Spinal cord (tissue), 9 donors: ENCODE measurements at regions not wholly inside any gene's neighbourhood (a gene's known extent, or its start where the extent isn't known, plus 50 kb on each side); places are given as distances from the start of the nearest gene placed in this dataset.
A peak's percentile ranks its signal among the peaks of the same experiment; 100 is the strongest.

Experiments
- DNase-seq, 6 donors: peaks; one replicate each; pipeline versions ENCODE4 v3.0.0 to v3.0.0-alpha.2; 2013 to 2015; ENCODE audit warnings: low spot score in 6 of 6, low read depth in 4 of 6
- H3K27ac ChIP-seq: one replicate; pipeline ENCODE4 v1.5.1; 2013; ENCODE audit warnings: low read depth, low read length, control low read depth
- H3K27me3 ChIP-seq: one replicate; pipeline ENCODE4 v1.6.1; 2013; ENCODE audit warnings: low read length; ENCODE audit not compliant: control insufficient read depth, insufficient read depth
- H3K36me3 ChIP-seq: one replicate; pipeline ENCODE4 v1.6.1; 2013; ENCODE audit warnings: low read length; ENCODE audit not compliant: control insufficient read depth, insufficient read depth
- H3K4me1 ChIP-seq: one replicate; pipeline ENCODE4 v1.6.1; 2013; ENCODE audit warnings: low read length; ENCODE audit not compliant: control insufficient read depth, insufficient read depth
- H3K4me3 ChIP-seq: one replicate; pipeline ENCODE4 v1.5.1; 2013; ENCODE audit warnings: low read depth, low read length, control low read depth
- H3K9me3 ChIP-seq: one replicate; pipeline ENCODE4 v1.6.1; 2013; ENCODE audit warnings: low read length; ENCODE audit not compliant: control insufficient read depth, insufficient read depth
- WGBS: methylation state at CpG from one replicate; pipeline ENCODE4 v1.1.5; 2013; ENCODE audit warnings: missing lambda C conversion rate; ENCODE audit not compliant: insufficient coverage; 5-methylcytosine and 5-hydroxymethylcytosine counted together
- donor health status: healthy.

DNA sequence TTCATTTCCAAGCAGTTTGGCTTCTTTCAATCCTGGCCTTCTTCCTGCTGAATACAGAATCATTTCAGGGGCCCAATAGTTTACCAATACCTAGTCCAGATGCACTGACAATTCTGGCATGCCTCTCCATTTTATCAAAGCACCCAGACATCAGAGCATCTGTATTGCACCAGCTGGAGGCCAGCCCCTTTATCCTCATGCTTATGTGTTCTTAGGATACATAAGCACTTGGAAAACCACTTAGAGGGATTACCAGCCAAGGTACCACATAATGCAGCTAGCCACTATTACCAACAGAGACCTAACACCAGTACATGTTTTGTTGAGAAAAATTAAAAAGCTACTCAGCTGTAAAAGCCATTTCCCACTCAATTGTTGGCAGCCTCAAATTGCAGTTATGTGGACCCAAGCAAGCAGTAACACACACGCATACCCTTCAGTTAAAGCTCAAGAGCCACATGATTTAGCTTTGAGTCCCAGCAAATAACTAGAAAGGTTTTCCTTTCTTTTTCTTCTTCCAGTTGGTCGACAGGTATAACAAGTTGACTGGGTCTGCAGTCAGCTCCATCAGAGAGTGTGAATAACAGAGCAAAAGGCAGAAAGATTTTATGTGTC is 263.8 kb downstream of the DIO2 start:
- DNase-seq = peak in 1 of 6 donors; percentile 50
- no peak overlapping the region for H3K4me3 ChIP-seq
- H3K4me1 ChIP-seq = no peaks in the 10 kb centered on the region
- H3K36me3 ChIP-seq = no peaks in the 10 kb centered on the region
- no peaks in the 10 kb centered on the region for H3K27me3 ChIP-seq
- H3K9me3 ChIP-seq = no peaks in the 10 kb centered on the region
- no peak overlapping the region for H3K27ac ChIP-seq
- 60% methylated on average over 1 of the region's 2 CpGs for WGBS

DNA sequence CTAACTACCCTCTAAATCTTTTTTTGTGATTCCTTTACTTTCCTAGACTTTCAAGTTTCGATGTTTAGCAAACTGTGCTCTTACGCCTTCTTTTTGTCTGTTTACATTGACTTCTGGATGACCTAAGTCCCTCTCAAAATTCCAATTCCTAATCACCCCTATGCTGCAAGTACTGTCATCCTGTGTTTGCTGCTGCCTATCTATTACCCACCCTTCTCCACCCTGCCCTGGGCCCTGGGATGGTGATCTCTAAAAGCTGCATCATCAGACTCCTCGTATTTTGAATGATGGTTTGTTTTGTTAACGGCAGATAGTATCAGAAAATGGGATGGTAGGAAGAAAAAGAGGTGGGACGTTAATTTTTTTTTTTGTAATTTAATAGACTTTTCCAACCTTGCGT is 272.1 kb downstream of the DIO2 start:
- no peak for DNase-seq
- WGBS = 100% methylated on average over 2 of the region's 6 CpGs

DNA sequence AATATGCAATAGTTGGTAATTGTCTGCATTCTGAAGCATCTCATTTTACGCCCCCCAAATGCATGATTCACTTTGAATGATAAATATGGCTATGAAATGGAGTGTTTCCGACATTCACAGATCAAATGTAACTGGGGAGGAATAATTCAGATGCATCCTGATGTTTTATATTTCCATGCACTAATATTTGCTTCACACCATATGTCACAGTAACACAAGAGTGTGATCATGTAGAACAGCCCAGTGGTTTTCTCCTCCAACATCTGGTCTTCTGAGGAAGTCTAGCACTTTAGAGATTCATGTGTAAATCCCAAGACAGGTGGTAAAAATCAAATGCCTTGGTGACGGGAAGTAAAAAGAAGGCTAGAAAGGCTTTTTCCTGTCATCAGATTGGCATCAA is 273.1 kb downstream of the DIO2 start:
- peak in 2 of 6 donors; percentile 20 to 88 for DNase-seq
- no peak overlapping the region for H3K4me3 ChIP-seq
- no peaks in the 10 kb centered on the region for H3K9me3 ChIP-seq
- no peak overlapping the region for H3K27ac ChIP-seq
- no peaks in the 10 kb centered on the region for H3K36me3 ChIP-seq
- WGBS = no CpG with 5 or more reads among the region's 3 CpGs
- no peaks in the 10 kb centered on the region for H3K4me1 ChIP-seq
- no peaks in the 10 kb centered on the region for H3K27me3 ChIP-seq

More for the DNA sequence above, 272.1 kb downstream of the DIO2 start:
- Histone ChIP-seq H3K9me3 (no peaks in the 10 kb centered on the region), H3K27ac (no peak overlapping the region), H3K4me1 (no peaks in the 10 kb centered on the region), H3K4me3 (no peak overlapping the region), H3K27me3 (no peaks in the 10 kb centered on the region), H3K36me3 (no peaks in the 10 kb centered on the region)

DNA sequence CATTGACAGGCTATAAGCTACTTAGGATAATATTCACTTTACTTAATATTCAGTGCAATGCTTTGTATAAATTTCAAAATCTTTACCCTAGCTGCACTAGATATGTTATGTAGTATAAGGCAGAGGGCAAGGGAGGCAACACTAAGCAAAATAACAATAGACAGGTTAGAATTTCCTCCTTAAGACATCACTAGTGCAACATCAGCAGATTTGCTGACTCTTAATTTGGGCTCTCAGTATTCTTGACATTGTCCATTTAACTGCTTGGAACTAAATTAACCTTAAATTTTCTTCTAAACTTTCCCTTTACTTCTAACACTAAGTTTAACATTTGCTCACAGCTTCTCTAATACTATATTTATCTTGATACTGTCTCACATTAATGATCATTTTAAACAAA is 273.9 kb downstream of the DIO2 start:
- Histone ChIP-seq H3K4me3 (no peak overlapping the region), H3K9me3 (no peaks in the 10 kb centered on the region)

DNA sequence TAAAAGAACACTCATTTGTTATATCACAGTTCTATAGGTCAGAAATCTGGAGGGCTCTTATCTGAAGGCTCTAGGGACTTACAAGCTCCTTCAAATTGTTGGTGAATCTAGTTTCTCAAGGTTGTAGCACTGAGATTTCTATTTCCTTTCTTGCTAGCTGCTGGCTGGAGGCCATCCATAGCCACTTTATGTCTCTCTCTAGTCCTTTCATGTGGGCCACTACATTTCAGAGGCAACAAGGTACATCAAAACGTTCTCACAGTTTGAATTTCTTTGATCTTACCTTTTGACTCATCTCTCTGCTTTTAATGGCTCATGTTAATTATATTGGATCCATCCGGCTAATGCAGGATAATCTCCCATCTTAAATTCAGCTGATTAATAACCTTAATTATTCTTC is 286.8 kb downstream of the DIO2 start:
- Histone ChIP-seq H3K9me3 (no peaks in the 10 kb centered on the region), H3K36me3 (no peaks in the 10 kb centered on the region), H3K27ac (no peak overlapping the region), H3K27me3 (no peaks in the 10 kb centered on the region), H3K4me1 (no peaks in the 10 kb centered on the region), H3K4me3 (no peak overlapping the region)
- WGBS = 33% methylated on average over 1 of the region's 2 CpGs
- no peak for DNase-seq

More for the DNA sequence above, 273.9 kb downstream of the DIO2 start:
- Histone ChIP-seq H3K27me3 (no peaks in the 10 kb centered on the region), H3K36me3 (no peaks in the 10 kb centered on the region), H3K27ac (no peak overlapping the region), H3K4me1 (no peaks in the 10 kb centered on the region)
- no peak for DNase-seq

DNA sequence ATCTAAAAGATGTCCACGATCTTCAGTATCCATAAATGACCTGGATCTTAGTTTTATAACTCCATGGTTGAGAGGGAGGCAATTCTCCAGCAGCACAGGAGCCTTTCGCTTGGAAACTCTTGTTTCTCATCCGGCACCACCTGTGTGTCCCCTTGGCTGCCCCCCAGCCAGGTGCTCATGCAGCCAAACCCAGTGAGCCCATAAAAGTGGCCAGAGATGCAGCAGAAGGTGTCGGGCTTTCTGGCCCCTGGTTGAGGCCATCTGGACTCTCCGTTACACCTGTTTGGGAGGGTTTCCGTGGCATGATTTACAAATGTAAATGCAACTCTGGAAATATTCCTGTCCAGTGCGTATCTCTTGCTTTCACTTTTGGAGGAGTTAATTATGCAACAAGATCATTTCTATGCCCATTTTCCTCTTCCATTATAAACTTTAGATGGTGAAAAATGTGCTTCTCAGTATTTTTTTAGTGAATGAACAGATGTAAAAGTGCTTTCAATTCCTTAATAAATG is 291.1 kb downstream of the DIO2 start:
- Histone ChIP-seq H3K27me3 (no peaks in the 10 kb centered on the region), H3K9me3 (no peaks in the 10 kb centered on the region), H3K27ac (no peak overlapping the region), H3K4me1 (no peaks in the 10 kb centered on the region), H3K36me3 (no peaks in the 10 kb centered on the region), H3K4me3 (no peak overlapping the region)
- WGBS = 86% methylated on average over 2 of the region's 7 CpGs
- no peak for DNase-seq
